Suprapubic skin (tissue), 4 donors: ENCODE measurements at regions not wholly inside any gene's neighbourhood (a gene's known extent, or its start where the extent isn't known, plus 50 kb on each side); places are given as distances from the start of the nearest gene placed in this dataset.

Source experiments
- DNase-seq, 2 donors: peaks; one replicate each; pipeline ENCODE4 v3.0.0-alpha.2; 2019; ENCODE audit warnings: low spot score in 2 of 2
- H3K27ac ChIP-seq: fragments of 200-600 bp; sonication (generic); one replicate; pipeline ENCODE4 v1.5.1; 2019
- H3K27me3 ChIP-seq: fragments of 200-600 bp; sonication (generic); one replicate; pipeline ENCODE4 v1.5.1; 2019
- H3K36me3 ChIP-seq: fragments of 200-600 bp; sonication (generic); one replicate; pipeline ENCODE4 v1.5.1; 2019
- H3K4me1 ChIP-seq: fragments of 200-600 bp; sonication (generic); one replicate; pipeline ENCODE4 v1.5.1; 2019
- H3K4me3 ChIP-seq: fragments of 200-600 bp; sonication (generic); one replicate; pipeline ENCODE4 v1.5.1; 2019; ENCODE audit warnings: mild to moderate bottlenecking
- H3K9me3 ChIP-seq: fragments of 200-600 bp; sonication (generic); one replicate; pipeline ENCODE4 v1.5.1; 2019
- CTCF ChIP-seq, 2 donors: fragments of 200-600 bp in 1 of 2; fragments of 450-650 bp in 1 of 2; sonication (generic) in 1 of 2; IDR thresholded peaks; one replicate each; pipeline ENCODE4 v1.5.1; 2016 to 2019; ENCODE audit warnings: antibody characterized with exemption in 2 of 2, mild to moderate bottlenecking in 1 of 2, moderate library complexity in 1 of 2
- EP300 ChIP-seq: sonication (generic); formaldehyde crosslinking; IDR thresholded peaks from one replicate; pipeline ENCODE4 v1.6.1; 2017; ENCODE audit warnings: antibody characterized with exemption
- POLR2A ChIP-seq, 2 donors: fragments of 450-650 bp; IDR thresholded peaks; one replicate each; pipeline ENCODE4 v1.6.1; 2017; ENCODE audit warnings: antibody characterized with exemption in 2 of 2, mild to moderate bottlenecking in 2 of 2, moderate library complexity in 2 of 2
- POLR2AphosphoS5 ChIP-seq, 3 donors: sonication (generic); formaldehyde crosslinking; IDR thresholded peaks; one replicate each; pipeline ENCODE4 v1.6.1; 2017; ENCODE audit warnings: antibody characterized with exemption in 3 of 3
- WGBS: methylation state at CpG from one replicate; pipeline ENCODE4 v1.1.5; 2018; 5-methylcytosine and 5-hydroxymethylcytosine counted together

DNA sequence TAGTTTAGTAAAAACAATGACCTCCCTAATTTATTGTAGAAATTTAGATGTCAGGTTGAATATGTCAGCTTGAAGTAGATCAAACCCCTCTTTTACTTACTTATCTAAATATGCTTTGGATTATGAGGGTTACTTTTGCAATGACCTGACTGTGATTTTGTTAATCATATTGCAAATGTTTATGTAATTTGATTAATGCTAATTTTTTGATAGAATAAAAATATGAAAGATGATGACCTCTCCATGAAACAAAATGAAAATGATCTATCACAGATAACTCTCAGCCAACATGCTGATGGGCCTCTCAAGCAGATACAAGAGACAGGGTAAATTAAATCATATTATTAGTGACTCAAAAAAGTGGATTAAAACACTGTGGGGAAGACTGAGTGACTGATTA is 131.0 kb downstream of the CEP57L1 start:
- TF ChIP-seq POLR2A (IDR thresholded peaks at IDR 0.05) (no peak), EP300 (no peak), POLR2AphosphoS5 (IDR thresholded peaks at IDR 0.05) (no peak), CTCF (IDR thresholded peaks at IDR 0.05) (no peak)
- no peak overlapping the region for H3K27ac ChIP-seq

GRCh38 chr6:109225946-109226345 is 130.6 kb downstream of the CEP57L1 start:
- Histone ChIP-seq H3K4me3 (no peak overlapping the region), H3K27me3 (no peaks in the 10 kb centered on the region), H3K27ac (no peak overlapping the region), H3K9me3 (no peaks in the 10 kb centered on the region), H3K4me1 (peaks cover 4% of the 10 kb centered on the region), H3K36me3 (no peaks in the 10 kb centered on the region)
- TF ChIP-seq EP300, result no peak
- TF ChIP-seq POLR2AphosphoS5 (IDR thresholded peaks at IDR 0.05), result no peak
- no peak for TF ChIP-seq CTCF (IDR thresholded peaks at IDR 0.05)
- TF ChIP-seq POLR2A (IDR thresholded peaks at IDR 0.05), result no peak
- WGBS, result 90% methylated on average over 6 of the region's 6 CpGs
- no peak for DNase-seq

More for the DNA sequence above, 131.0 kb downstream of the CEP57L1 start:
- no peaks in the 10 kb centered on the region for H3K27me3 ChIP-seq
- DNase-seq, result no peak
- no peaks in the 10 kb centered on the region for H3K36me3 ChIP-seq
- peaks cover 4% of the 10 kb centered on the region for H3K4me1 ChIP-seq
- H3K9me3 ChIP-seq, result no peaks in the 10 kb centered on the region
- H3K4me3 ChIP-seq, result no peak overlapping the region

GRCh38 chr6:109224994-109225393 is 129.7 kb downstream of the CEP57L1 start:
- Histone ChIP-seq H3K27ac (no peak overlapping the region), H3K9me3 (no peaks in the 10 kb centered on the region), H3K36me3 (no peaks in the 10 kb centered on the region), H3K4me1 (peaks cover 4% of the 10 kb centered on the region), H3K4me3 (no peak overlapping the region), H3K27me3 (no peaks in the 10 kb centered on the region)
- TF ChIP-seq POLR2A (IDR thresholded peaks at IDR 0.05) (no peak), EP300 (no peak)
- WGBS, result 65% methylated on average over 1 of the region's 1 CpG
- DNase-seq, result no peak

GRCh38 chr6:109224107-109224875 is 129.0 kb downstream of the CEP57L1 start:
- H3K27me3 ChIP-seq, result no peaks in the 10 kb centered on the region
- H3K9me3 ChIP-seq, result no peaks in the 10 kb centered on the region
- peaks cover 4% of the 10 kb centered on the region for H3K4me1 ChIP-seq
- no peak overlapping the region for H3K4me3 ChIP-seq
- 80% methylated on average over 4 of the region's 4 CpGs for WGBS
- TF ChIP-seq POLR2AphosphoS5 (IDR thresholded peaks at IDR 0.05) (no peak), EP300 (no peak), CTCF (IDR thresholded peaks at IDR 0.05) (no peak)
- H3K36me3 ChIP-seq, result no peaks in the 10 kb centered on the region
- no peak for DNase-seq
- H3K27ac ChIP-seq, result no peak overlapping the region

- DNase-seq, result no peak
- WGBS, result 94% methylated on average over 3 of the region's 3 CpGs
- H3K36me3 ChIP-seq, result no peaks in the 10 kb centered on the region
- peaks cover 4% of the 10 kb centered on the region for H3K4me1 ChIP-seq
- no peak for TF ChIP-seq EP300
- TF ChIP-seq CTCF (IDR thresholded peaks at IDR 0.05), result no peak
- no peak for TF ChIP-seq POLR2A (IDR thresholded peaks at IDR 0.05)
- no peak for TF ChIP-seq POLR2AphosphoS5 (IDR thresholded peaks at IDR 0.05)
- H3K9me3 ChIP-seq, result no peaks in the 10 kb centered on the region
- no peak overlapping the region for H3K27ac ChIP-seq
- no peaks in the 10 kb centered on the region for H3K27me3 ChIP-seq
- no peak overlapping the region for H3K4me3 ChIP-seq
Measured at GRCh38 chr6:109222848-109223247, 127.5 kb downstream of the CEP57L1 start.
